ENCODE measurements at regions not wholly inside any gene's neighbourhood (a gene's known extent, or its start where the extent isn't known, plus 50 kb on each side); places are given as distances from the start of the nearest gene placed in this dataset.

- DNase-seq: no peak
- Mint-ChIP-seq H3K27ac (no peak overlapping the region), H3K27me3 (no peaks in the 10 kb centered on the region), H3K36me3 (no peaks in the 10 kb centered on the region), H3K9me3 (peaks cover 0 to 4% (median 0%) of the 10 kb centered on the region in 7 donors), H3K4me3 (no peak overlapping the region), H3K4me1 (no peaks in the 10 kb centered on the region)
- Histone ChIP-seq H3K9me3 (ENCODE audit: control insufficient read depth in 2 of 2, low read length in 2 of 2) (no peaks in the 10 kb centered on the region), H3K36me3 (ENCODE audit: control insufficient read depth, insufficient read depth, low read length) (no peaks in the 10 kb centered on the region), H3K27me3 (ENCODE audit: control insufficient read depth, insufficient read depth, low read length) (no peaks in the 10 kb centered on the region), H3K4me1 (ENCODE audit: control insufficient read depth, insufficient read depth, low read length, poor library complexity, severe bottlenecking) (no peaks in the 10 kb centered on the region), H3K4me3 (ENCODE audit: low read depth, low read length) (no peak overlapping the region), H3K27ac (ENCODE audit: insufficient read depth, low read length, poor library complexity, severe bottlenecking) (no peak overlapping the region)
- ATAC-seq (ENCODE audit: low read depth in 2 of 2): no peak
Observed at GRCh38 chr10:18767981-18768380, 108.8 kb downstream of the ARL5B start.

GRCh38 chr10:18773180-18773579, 113.9 kb downstream of the ARL5B start:
- H3K27ac ChIP-seq (ENCODE audit: insufficient read depth, low read length, poor library complexity, severe bottlenecking): no peak overlapping the region
- H3K27me3 Mint-ChIP-seq: no peaks in the 10 kb centered on the region
- H3K36me3 ChIP-seq (ENCODE audit: control insufficient read depth, insufficient read depth, low read length): no peaks in the 10 kb centered on the region
- H3K4me1 Mint-ChIP-seq: no peaks in the 10 kb centered on the region
- DNase-seq (no peak), ATAC-seq (ENCODE audit: low read depth in 2 of 2) (no peak)
- H3K4me3 Mint-ChIP-seq: no peak overlapping the region
- H3K27me3 ChIP-seq (ENCODE audit: control insufficient read depth, insufficient read depth, low read length): no peaks in the 10 kb centered on the region
- H3K27ac Mint-ChIP-seq: no peak overlapping the region
- peaks cover 0 to 1% (median 0%) of the 10 kb centered on the region in 7 donors for H3K9me3 Mint-ChIP-seq
- H3K4me3 ChIP-seq (ENCODE audit: low read depth, low read length): no peak overlapping the region
- H3K4me1 ChIP-seq (ENCODE audit: control insufficient read depth, insufficient read depth, low read length, poor library complexity, severe bottlenecking): no peaks in the 10 kb centered on the region
- no peaks in the 10 kb centered on the region for H3K9me3 ChIP-seq (ENCODE audit: control insufficient read depth in 2 of 2, low read length in 2 of 2)
- no peaks in the 10 kb centered on the region for H3K36me3 Mint-ChIP-seq

- H3K4me3 ChIP-seq (ENCODE audit: low read depth, low read length): no peak overlapping the region
- no peak overlapping the region for H3K27ac ChIP-seq (ENCODE audit: insufficient read depth, low read length, poor library complexity, severe bottlenecking)
- Mint-ChIP-seq H3K4me3 (no peak overlapping the region), H3K27me3 (no peaks in the 10 kb centered on the region), H3K36me3 (no peaks in the 10 kb centered on the region), H3K27ac (no peak overlapping the region), H3K4me1 (no peaks in the 10 kb centered on the region), H3K9me3 (peaks cover 0 to 1% (median 0%) of the 10 kb centered on the region in 7 donors)
- no peak for ATAC-seq (ENCODE audit: low read depth in 2 of 2)
- no peaks in the 10 kb centered on the region for H3K27me3 ChIP-seq (ENCODE audit: control insufficient read depth, insufficient read depth, low read length)
- no peaks in the 10 kb centered on the region for H3K4me1 ChIP-seq (ENCODE audit: control insufficient read depth, insufficient read depth, low read length, poor library complexity, severe bottlenecking)
- H3K9me3 ChIP-seq (ENCODE audit: control insufficient read depth in 2 of 2, low read length in 2 of 2): no peaks in the 10 kb centered on the region
- DNase-seq: no peak
- no peaks in the 10 kb centered on the region for H3K36me3 ChIP-seq (ENCODE audit: control insufficient read depth, insufficient read depth, low read length)
Observed at GRCh38 chr10:18777258-18777657, 118.0 kb downstream of the ARL5B start.

- H3K27me3 ChIP-seq (ENCODE audit: control insufficient read depth, insufficient read depth, low read length): no peaks in the 10 kb centered on the region
Observed at GRCh38 chr10:18786478-18786877, 127.2 kb downstream of the ARL5B start.

GRCh38 chr10:18793951-18794350, 134.7 kb downstream of the ARL5B start:
- Mint-ChIP-seq H3K36me3 (no peaks in the 10 kb centered on the region), H3K9me3 (peaks cover 3 to 15% (median 8%) of the 10 kb centered on the region in 7 donors), H3K4me3 (no peak overlapping the region), H3K27ac (no peak overlapping the region), H3K4me1 (no peaks in the 10 kb centered on the region), H3K27me3 (peaks cover 4% of the 10 kb centered on the region)
- H3K27ac ChIP-seq (ENCODE audit: insufficient read depth, low read length, poor library complexity, severe bottlenecking): no peak overlapping the region
- no peaks in the 10 kb centered on the region for H3K36me3 ChIP-seq (ENCODE audit: control insufficient read depth, insufficient read depth, low read length)
- H3K4me3 ChIP-seq (ENCODE audit: low read depth, low read length): no peak overlapping the region
- H3K9me3 ChIP-seq (ENCODE audit: control insufficient read depth in 2 of 2, low read length in 2 of 2): no peaks in the 10 kb centered on the region
- no peaks in the 10 kb centered on the region for H3K27me3 ChIP-seq (ENCODE audit: control insufficient read depth, insufficient read depth, low read length)
- H3K4me1 ChIP-seq (ENCODE audit: control insufficient read depth, insufficient read depth, low read length, poor library complexity, severe bottlenecking): no peaks in the 10 kb centered on the region
- DNase-seq: no peak
- ATAC-seq (ENCODE audit: low read depth in 2 of 2): no peak

More at GRCh38 chr10:18786478-18786877, 127.2 kb downstream of the ARL5B start:
- no peaks in the 10 kb centered on the region for H3K27me3 Mint-ChIP-seq
- ATAC-seq (ENCODE audit: low read depth in 2 of 2) (no peak), DNase-seq (no peak)
- Histone ChIP-seq H3K4me1 (ENCODE audit: control insufficient read depth, insufficient read depth, low read length, poor library complexity, severe bottlenecking) (no peaks in the 10 kb centered on the region), H3K4me3 (ENCODE audit: low read depth, low read length) (no peak overlapping the region), H3K9me3 (ENCODE audit: control insufficient read depth in 2 of 2, low read length in 2 of 2) (no peaks in the 10 kb centered on the region), H3K27ac (ENCODE audit: insufficient read depth, low read length, poor library complexity, severe bottlenecking) (no peak overlapping the region), H3K36me3 (ENCODE audit: control insufficient read depth, insufficient read depth, low read length) (no peaks in the 10 kb centered on the region)
- no peaks in the 10 kb centered on the region for H3K4me1 Mint-ChIP-seq
- H3K9me3 Mint-ChIP-seq: peaks cover 0 to 11% (median 3%) of the 10 kb centered on the region in 7 donors
- no peak overlapping the region for H3K27ac Mint-ChIP-seq
- H3K36me3 Mint-ChIP-seq: no peaks in the 10 kb centered on the region
- no peak overlapping the region for H3K4me3 Mint-ChIP-seq

GRCh38 chr10:18795549-18795948, 136.3 kb downstream of the ARL5B start:
- H3K9me3 Mint-ChIP-seq: peaks cover 4 to 15% (median 5%) of the 10 kb centered on the region in 7 donors
- peaks cover 4% of the 10 kb centered on the region for H3K27me3 Mint-ChIP-seq

GRCh38 chr10:18797286-18797685, 138.1 kb downstream of the ARL5B start:
- H3K27me3 ChIP-seq (ENCODE audit: control insufficient read depth, insufficient read depth, low read length): no peaks in the 10 kb centered on the region
- Mint-ChIP-seq H3K27ac (no peak overlapping the region), H3K4me1 (no peaks in the 10 kb centered on the region), H3K36me3 (no peaks in the 10 kb centered on the region), H3K27me3 (peaks cover 4% of the 10 kb centered on the region), H3K9me3 (peaks cover 3 to 14% (median 4%) of the 10 kb centered on the region in 7 donors), H3K4me3 (no peak overlapping the region)
- no peaks in the 10 kb centered on the region for H3K36me3 ChIP-seq (ENCODE audit: control insufficient read depth, insufficient read depth, low read length)
- no peak for DNase-seq
- no peak overlapping the region for H3K27ac ChIP-seq (ENCODE audit: insufficient read depth, low read length, poor library complexity, severe bottlenecking)
- no peak overlapping the region for H3K4me3 ChIP-seq (ENCODE audit: low read depth, low read length)
- H3K9me3 ChIP-seq (ENCODE audit: control insufficient read depth in 2 of 2, low read length in 2 of 2): no peaks in the 10 kb centered on the region
- no peaks in the 10 kb centered on the region for H3K4me1 ChIP-seq (ENCODE audit: control insufficient read depth, insufficient read depth, low read length, poor library complexity, severe bottlenecking)
- no peak for ATAC-seq (ENCODE audit: low read depth in 2 of 2)

More at GRCh38 chr10:18795549-18795948, 136.3 kb downstream of the ARL5B start:
- Histone ChIP-seq H3K27me3 (ENCODE audit: control insufficient read depth, insufficient read depth, low read length) (no peaks in the 10 kb centered on the region), H3K4me3 (ENCODE audit: low read depth, low read length) (no peak overlapping the region), H3K27ac (ENCODE audit: insufficient read depth, low read length, poor library complexity, severe bottlenecking) (no peak overlapping the region), H3K36me3 (ENCODE audit: control insufficient read depth, insufficient read depth, low read length) (no peaks in the 10 kb centered on the region), H3K4me1 (ENCODE audit: control insufficient read depth, insufficient read depth, low read length, poor library complexity, severe bottlenecking) (no peaks in the 10 kb centered on the region), H3K9me3 (ENCODE audit: control insufficient read depth in 2 of 2, low read length in 2 of 2) (no peaks in the 10 kb centered on the region)
- H3K27ac Mint-ChIP-seq: no peak overlapping the region
- no peak for ATAC-seq (ENCODE audit: low read depth in 2 of 2)
- H3K36me3 Mint-ChIP-seq: no peaks in the 10 kb centered on the region
- DNase-seq: no peak
- H3K4me3 Mint-ChIP-seq: no peak overlapping the region
- no peaks in the 10 kb centered on the region for H3K4me1 Mint-ChIP-seq

GRCh38 chr10:18822156-18822555, 162.9 kb downstream of the ARL5B start:
- ATAC-seq (ENCODE audit: low read depth in 2 of 2): no peak
- peak in 1 of 3 donors; percentile 5 for DNase-seq
- Mint-ChIP-seq H3K4me1 (no peaks in the 10 kb centered on the region), H3K36me3 (no peaks in the 10 kb centered on the region), H3K27me3 (no peaks in the 10 kb centered on the region), H3K4me3 (no peak overlapping the region), H3K9me3 (peaks cover 2 to 10% (median 3%) of the 10 kb centered on the region in 7 donors), H3K27ac (no peak overlapping the region)
- Histone ChIP-seq H3K36me3 (ENCODE audit: control insufficient read depth, insufficient read depth, low read length) (no peaks in the 10 kb centered on the region), H3K9me3 (ENCODE audit: control insufficient read depth in 2 of 2, low read length in 2 of 2) (no peaks in the 10 kb centered on the region), H3K4me1 (ENCODE audit: control insufficient read depth, insufficient read depth, low read length, poor library complexity, severe bottlenecking) (no peaks in the 10 kb centered on the region), H3K27me3 (ENCODE audit: control insufficient read depth, insufficient read depth, low read length) (no peaks in the 10 kb centered on the region), H3K27ac (ENCODE audit: insufficient read depth, low read length, poor library complexity, severe bottlenecking) (no peak overlapping the region), H3K4me3 (ENCODE audit: low read depth, low read length) (no peak overlapping the region)

Measured in CD4-positive, CD25-positive, alpha-beta regulatory T cell (primary cell).